Breast epithelium (tissue), 4 donors: ENCODE measurements at regions not wholly inside any gene's neighbourhood (a gene's known extent, or its start where the extent isn't known, plus 50 kb on each side); places are given as distances from the start of the nearest gene placed in this dataset.

Experiments used
- DNase-seq, 2 donors: peaks; one replicate each; pipeline ENCODE4 v3.0.0-alpha.2; 2019; ENCODE audit warnings: low spot score in 2 of 2
- H3K27ac ChIP-seq, 2 donors: fragments of 200-600 bp; sonication (generic) in 1 of 2; one replicate each; pipeline ENCODE4 v1.5.1; 2016 to 2019; ENCODE audit warnings: mild to moderate bottlenecking in 1 of 2
- H3K27me3 ChIP-seq, 2 donors: fragments of 200-600 bp; sonication (generic) in 1 of 2; one replicate each; pipeline versions ENCODE4 v1.5.1 to v1.6.0; 2017 to 2019; ENCODE audit warnings: control low read depth in 1 of 2, mild to moderate bottlenecking in 1 of 2
- H3K36me3 ChIP-seq: fragments of 200-600 bp; one replicate; pipeline ENCODE4 v1.5.1; 2019
- H3K4me1 ChIP-seq, 2 donors: fragments of 200-600 bp; sonication (generic); one replicate each; pipeline ENCODE4 v1.5.1; 2016 to 2019; ENCODE audit warnings: control low read depth in 1 of 2
- H3K4me3 ChIP-seq, 3 donors: fragments of 200-600 bp; sonication (generic); 1 replicate in 2 of 3; 2 replicates in 1 of 3; pipeline ENCODE4 v1.5.1; 2016 to 2019; ENCODE audit warnings: mild to moderate bottlenecking in 3 of 3, moderate library complexity in 2 of 3
- H3K9me3 ChIP-seq, 2 donors: fragments of 200-600 bp; sonication (generic) in 1 of 2; one replicate each; pipeline ENCODE4 v1.5.1; 2016 to 2019; ENCODE audit warnings: control low read depth in 1 of 2
- CTCF ChIP-seq, 3 donors: fragments of 450-650 bp; IDR thresholded peaks; one replicate each; pipeline ENCODE4 v1.5.1; 2016 to 2017; ENCODE audit warnings: antibody characterized with exemption in 3 of 3, mild to moderate bottlenecking in 3 of 3, moderate library complexity in 3 of 3
- POLR2A ChIP-seq: fragments of 450-650 bp; IDR thresholded peaks from one replicate; pipeline ENCODE4 v1.6.1; 2016; ENCODE audit warnings: antibody characterized with exemption, mild to moderate bottlenecking, moderate library complexity
- POLR2AphosphoS5 ChIP-seq, 3 donors: sonication (generic); formaldehyde crosslinking; IDR thresholded peaks; one replicate each; pipeline ENCODE4 v1.6.1; 2017; ENCODE audit warnings: antibody characterized with exemption in 3 of 3
- intact Hi-C: fragments of 100-400 bp; cut with DNase I; formaldehyde crosslinking; loops from one replicate; pipeline ENCODE4 v1.15.1; 2023; ENCODE audit warnings: low total_unique reads

GRCh38 chr7:67553378-67553777 lies 556.7 kb downstream of the TYW1 start:
- no peaks in the 10 kb centered on the region for H3K36me3 ChIP-seq
- no peak overlapping the region for H3K27ac ChIP-seq
- intact Hi-C loops = no loop called here
- H3K9me3 ChIP-seq = peaks cover 0 to 4% of the 10 kb centered on the region in 2 donors
- no peak overlapping the region for H3K4me3 ChIP-seq
- H3K4me1 ChIP-seq = no peaks in the 10 kb centered on the region
- no peak for TF ChIP-seq CTCF (IDR thresholded peaks at IDR 0.05)
- no peak for TF ChIP-seq POLR2AphosphoS5 (IDR thresholded peaks at IDR 0.05)
- TF ChIP-seq POLR2A = no peak
- H3K27me3 ChIP-seq = no peaks in the 10 kb centered on the region
- DNase-seq = no peak

- Histone ChIP-seq H3K27me3 (no peaks in the 10 kb centered on the region), H3K4me3 (no peak overlapping the region), H3K36me3 (no peaks in the 10 kb centered on the region), H3K4me1 (no peaks in the 10 kb centered on the region), H3K27ac (no peak overlapping the region), H3K9me3 (no peaks in the 10 kb centered on the region)
- no peak for DNase-seq
- TF ChIP-seq POLR2A (no peak), CTCF (IDR thresholded peaks at IDR 0.05) (no peak), POLR2AphosphoS5 (IDR thresholded peaks at IDR 0.05) (no peak)
- intact Hi-C loops = no loop called here
These were observed 558.4 kb downstream of the TYW1 start for GRCh38 chr7:67554986-67555385.

- no peak overlapping the region for H3K4me3 ChIP-seq
- no peak for DNase-seq
- no peaks in the 10 kb centered on the region for H3K27me3 ChIP-seq
- no peaks in the 10 kb centered on the region for H3K9me3 ChIP-seq
- TF ChIP-seq POLR2A (no peak), POLR2AphosphoS5 (IDR thresholded peaks at IDR 0.05) (no peak), CTCF (IDR thresholded peaks at IDR 0.05) (no peak)
- H3K4me1 ChIP-seq = no peaks in the 10 kb centered on the region
- intact Hi-C loops = loop anchor here (5.0 kb wide), 1 partner anchor 1577 kb away; no protein-coding TSS in a partner anchor
- no peak overlapping the region for H3K27ac ChIP-seq
- H3K36me3 ChIP-seq = no peaks in the 10 kb centered on the region
These were observed 568.3 kb downstream of the TYW1 start for GRCh38 chr7:67564959-67565358.

- Histone ChIP-seq H3K4me3 (no peak overlapping the region), H3K27ac (no peak overlapping the region)
These were observed 569.5 kb downstream of the TYW1 start for GRCh38 chr7:67566101-67566500.

GRCh38 chr7:67571026-67571545 lies 574.5 kb downstream of the TYW1 start:
- TF ChIP-seq POLR2A (no peak), POLR2AphosphoS5 (IDR thresholded peaks at IDR 0.05) (no peak), CTCF (IDR thresholded peaks at IDR 0.05) (no peak)
- no peaks in the 10 kb centered on the region for H3K27me3 ChIP-seq
- DNase-seq = no peak
- no peaks in the 10 kb centered on the region for H3K36me3 ChIP-seq
- H3K9me3 ChIP-seq = no peaks in the 10 kb centered on the region
- no peaks in the 10 kb centered on the region for H3K4me1 ChIP-seq
- H3K4me3 ChIP-seq = no peak overlapping the region
- intact Hi-C loops = no loop called here
- H3K27ac ChIP-seq = no peak overlapping the region

More at GRCh38 chr7:67566101-67566500, 569.5 kb downstream of the TYW1 start:
- Histone ChIP-seq H3K36me3 (no peaks in the 10 kb centered on the region), H3K4me1 (no peaks in the 10 kb centered on the region), H3K9me3 (no peaks in the 10 kb centered on the region), H3K27me3 (no peaks in the 10 kb centered on the region)
- intact Hi-C loops = loop anchor here (5.0 kb wide), 1 partner anchor 1576 kb away; no protein-coding TSS in a partner anchor
- TF ChIP-seq CTCF (IDR thresholded peaks at IDR 0.05) = no peak
- no peak for TF ChIP-seq POLR2AphosphoS5 (IDR thresholded peaks at IDR 0.05)
- no peak for TF ChIP-seq POLR2A
- no peak for DNase-seq
